DND-41 (cell line): ENCODE measurements at regions not wholly inside any gene's neighbourhood (a gene's known extent, or its start where the extent isn't known, plus 50 kb on each side); places are given as distances from the start of the nearest gene placed in this dataset.

ENCODE experiments used
- EZH2 ChIP-seq: IDR thresholded peaks from 3 replicates; pipeline ENCODE4 v1.6.1; 2012; ENCODE audit warnings: borderline replicate concordance, low read depth, mild to moderate bottlenecking, moderate library complexity, low read length, inconsistent platforms; ENCODE audit not compliant: severe bottlenecking
- TF ChIP-seq, protein P1 (sequence below): IDR thresholded peaks from 2 replicates; pipeline ENCODE4 v1.5.1; 2012; ENCODE audit warnings: borderline replicate concordance, low read length, moderate library complexity, mild to moderate bottlenecking; ENCODE audit not compliant: poor library complexity, severe bottlenecking; ENCODE audit errors: extremely low read depth

DNA sequence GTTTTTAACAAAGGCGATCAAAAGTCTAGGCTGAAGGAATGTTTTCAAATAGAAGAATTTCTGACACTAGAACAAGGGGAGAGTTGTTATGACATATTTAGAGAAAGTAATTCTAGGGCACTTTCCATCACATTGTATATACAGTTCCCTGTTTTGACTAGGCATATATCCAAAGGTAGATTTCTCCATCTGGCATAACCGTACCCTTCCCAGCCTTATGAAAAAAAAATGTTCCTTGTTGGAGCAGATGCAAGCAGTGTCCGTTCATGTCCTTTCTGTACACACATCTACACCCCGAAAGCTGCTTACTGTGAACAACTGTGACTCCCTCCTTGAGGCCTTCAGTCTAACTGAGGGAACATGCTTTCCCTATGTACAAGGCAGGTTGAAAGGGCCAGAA is 271.7 kb upstream of the GBE1 start:
- no peak for TF ChIP-seq EZH2
- TF ChIP-seq, protein P1, sequence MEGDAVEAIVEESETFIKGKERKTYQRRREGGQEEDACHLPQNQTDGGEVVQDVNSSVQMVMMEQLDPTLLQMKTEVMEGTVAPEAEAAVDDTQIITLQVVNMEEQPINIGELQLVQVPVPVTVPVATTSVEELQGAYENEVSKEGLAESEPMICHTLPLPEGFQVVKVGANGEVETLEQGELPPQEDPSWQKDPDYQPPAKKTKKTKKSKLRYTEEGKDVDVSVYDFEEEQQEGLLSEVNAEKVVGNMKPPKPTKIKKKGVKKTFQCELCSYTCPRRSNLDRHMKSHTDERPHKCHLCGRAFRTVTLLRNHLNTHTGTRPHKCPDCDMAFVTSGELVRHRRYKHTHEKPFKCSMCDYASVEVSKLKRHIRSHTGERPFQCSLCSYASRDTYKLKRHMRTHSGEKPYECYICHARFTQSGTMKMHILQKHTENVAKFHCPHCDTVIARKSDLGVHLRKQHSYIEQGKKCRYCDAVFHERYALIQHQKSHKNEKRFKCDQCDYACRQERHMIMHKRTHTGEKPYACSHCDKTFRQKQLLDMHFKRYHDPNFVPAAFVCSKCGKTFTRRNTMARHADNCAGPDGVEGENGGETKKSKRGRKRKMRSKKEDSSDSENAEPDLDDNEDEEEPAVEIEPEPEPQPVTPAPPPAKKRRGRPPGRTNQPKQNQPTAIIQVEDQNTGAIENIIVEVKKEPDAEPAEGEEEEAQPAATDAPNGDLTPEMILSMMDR, result no peak
